GM23248 (cell line): ENCODE measurements at regions not wholly inside any gene's neighbourhood (a gene's known extent, or its start where the extent isn't known, plus 50 kb on each side); places are given as distances from the start of the nearest gene placed in this dataset.

Experiments
- DNase-seq: peaks from one replicate; pipeline ENCODE4 v3.0.0-alpha.2; 2015
- H2AFZ ChIP-seq: fragments of 200-600 bp; sonication (generic); 2 replicates; pipeline ENCODE4 v1.6.1; 2016; ENCODE audit warnings: antibody characterized with exemption
- H3F3A ChIP-seq: fragments of 200-600 bp; sonication (generic); 2 replicates; pipeline ENCODE4 v1.6.1; 2016; ENCODE audit warnings: mild to moderate bottlenecking, antibody characterized with exemption, mixed run types; ENCODE audit not compliant: insufficient read depth
- H3K27ac ChIP-seq: fragments of 200-600 bp; sonication (generic); 2 replicates; pipeline ENCODE4 v1.5.1; 2016; ENCODE audit warnings: mild to moderate bottlenecking
- H3K27me3 ChIP-seq: fragments of 200-600 bp; sonication (generic); replicated peaks from 2 replicates; pipeline ENCODE4 v1.6.1; 2016; ENCODE audit warnings: mild to moderate bottlenecking; ENCODE audit not compliant: insufficient read depth
- H3K36me3 ChIP-seq: fragments of 200-600 bp; sonication (generic); 2 replicates; pipeline ENCODE4 v1.6.1; 2016; ENCODE audit warnings: low read depth, mild to moderate bottlenecking
- H3K4me1 ChIP-seq: fragments of 200-600 bp; sonication (generic); 2 replicates; pipeline ENCODE4 v1.6.1; 2016; ENCODE audit warnings: mild to moderate bottlenecking; ENCODE audit not compliant: insufficient read depth
- H3K4me2 ChIP-seq: fragments of 200-600 bp; sonication (generic); one replicate; pipeline ENCODE4 v1.6.1; 2016; ENCODE audit warnings: mild to moderate bottlenecking; ENCODE audit not compliant: unreplicated experiment
- H3K4me3 ChIP-seq: fragments of 200-600 bp; sonication (generic); 2 replicates; pipeline ENCODE4 v1.5.1; 2016; ENCODE audit warnings: mild to moderate bottlenecking
- H3K79me2 ChIP-seq: fragments of 200-600 bp; sonication (generic); 2 replicates; pipeline ENCODE4 v1.6.1; 2016; ENCODE audit warnings: mild to moderate bottlenecking; ENCODE audit not compliant: insufficient read depth
- H3K9ac ChIP-seq: fragments of 200-600 bp; sonication (generic); 2 replicates; pipeline ENCODE4 v1.6.1; 2016; ENCODE audit warnings: mild to moderate bottlenecking
- H3K9me2 ChIP-seq: fragments of 200-600 bp; sonication (generic); 2 replicates; pipeline ENCODE4 v1.6.1; 2016; ENCODE audit warnings: mixed run types, mild to moderate bottlenecking, moderate library complexity; ENCODE audit not compliant: insufficient read depth
- H3K9me3 ChIP-seq: fragments of 200-600 bp; sonication (generic); one replicate; pipeline ENCODE4 v1.6.1; 2017; ENCODE audit warnings: low read depth
- H4K20me1 ChIP-seq: fragments of 200-600 bp; sonication (generic); 2 replicates; pipeline ENCODE4 v1.6.0; 2016; ENCODE audit not compliant: insufficient read depth
- EZH2 ChIP-seq: fragments of 200-600 bp; sonication (generic); IDR thresholded peaks from 2 replicates; pipeline ENCODE4 v1.6.1; 2018; ENCODE audit warnings: antibody characterized with exemption, mild to moderate bottlenecking; ENCODE audit not compliant: insufficient read depth, poor library complexity, severe bottlenecking
- EZH2phosphoT487 ChIP-seq: fragments of 200-600 bp; sonication (generic); IDR thresholded peaks from 2 replicates; pipeline ENCODE4 v1.6.1; 2018; ENCODE audit warnings: antibody characterized with exemption, moderate library complexity, mild to moderate bottlenecking, low read depth; ENCODE audit not compliant: insufficient read depth
- WGBS, 2 experiments: methylation state at CpG; one replicate each; pipeline ENCODE4 v1.1.6; 2015 to 2017; ENCODE audit warnings: low lambda C conversion rate in 2 of 2, low coverage in 1 of 2; ENCODE audit errors: missing lambda C conversion rate in 2 of 2; 5-methylcytosine and 5-hydroxymethylcytosine counted together
- in situ Hi-C: fragments of 300-500 bp; cut with MboI; formaldehyde crosslinking; loops from 2 replicates; pipeline ENCODE4 v1.15.0; 2020

DNA sequence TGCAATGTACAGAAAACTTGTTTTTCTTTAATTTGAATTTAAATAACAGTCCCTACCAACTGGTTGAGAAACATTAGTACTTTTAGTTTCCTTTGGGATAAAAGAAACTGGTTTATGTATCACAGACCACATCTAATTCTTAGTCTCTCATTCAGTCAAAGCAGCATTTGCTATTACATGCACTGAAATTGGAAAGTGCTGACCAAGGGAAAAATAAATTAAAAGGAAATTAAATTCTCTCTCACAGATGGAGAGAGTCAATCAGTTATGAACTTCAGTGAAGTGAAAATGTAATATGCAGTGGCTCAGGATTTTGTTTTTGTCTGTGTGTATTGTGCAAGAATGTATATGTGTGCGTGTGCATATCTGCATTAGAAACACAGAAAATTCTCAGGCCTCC lies 121.7 kb downstream of the TUSC1 start:
- Histone ChIP-seq H2AFZ (no peak overlapping the region), H3K9me2 (no peaks in the 10 kb centered on the region), H3K27me3 (no peaks in the 10 kb centered on the region), H3K36me3 (no peaks in the 10 kb centered on the region), H3K4me3 (no peak overlapping the region), H3K79me2 (no peaks in the 10 kb centered on the region), H3F3A (no peaks in the 10 kb centered on the region), H3K27ac (no peak overlapping the region), H3K9me3 (no peaks in the 10 kb centered on the region), H3K9ac (no peak overlapping the region), H3K4me1 (no peaks in the 10 kb centered on the region), H4K20me1 (no peaks in the 10 kb centered on the region), H3K4me2 (no peak overlapping the region)
- no peak for TF ChIP-seq EZH2phosphoT487
- TF ChIP-seq EZH2, result no peak
- in situ Hi-C loops, result no loop called here
- 31 to 36% methylated on average over 1 of the region's 1 CpG for WGBS, 2 experiments
- DNase-seq, result no peak

DNA sequence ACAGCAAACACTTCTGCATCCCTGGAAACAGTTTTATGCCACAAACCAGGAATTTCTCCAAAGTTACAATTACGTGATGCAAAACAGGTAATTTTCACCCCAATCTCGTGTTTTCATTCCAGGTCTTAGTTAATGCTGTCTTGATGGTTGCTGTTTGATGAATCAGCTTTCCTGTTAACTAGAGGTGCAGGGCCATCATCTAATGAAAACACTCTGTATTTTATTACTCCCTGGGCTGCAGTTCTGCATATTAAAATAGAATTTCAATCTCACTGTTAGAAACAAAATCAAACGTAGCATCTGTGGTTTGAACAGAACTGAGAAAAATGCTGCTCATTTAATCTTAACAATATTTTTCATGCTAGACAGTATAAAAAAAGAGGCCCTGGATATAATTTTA lies 129.4 kb downstream of the TUSC1 start:
- no peaks in the 10 kb centered on the region for H3K79me2 ChIP-seq
- H3K27ac ChIP-seq, result no peak overlapping the region
- WGBS, 2 experiments, result 4 to 5% methylated on average over 3 of the region's 3 CpGs
- H3K36me3 ChIP-seq, result no peaks in the 10 kb centered on the region
- no peak overlapping the region for H3K4me2 ChIP-seq
- no peaks in the 10 kb centered on the region for H3K27me3 ChIP-seq
- H4K20me1 ChIP-seq, result no peaks in the 10 kb centered on the region
- H2AFZ ChIP-seq, result no peak overlapping the region
- no peaks in the 10 kb centered on the region for H3K9me3 ChIP-seq
- H3K4me3 ChIP-seq, result no peak overlapping the region
- H3F3A ChIP-seq, result no peaks in the 10 kb centered on the region
- in situ Hi-C loops, result no loop called here
- H3K9ac ChIP-seq, result no peak overlapping the region
- DNase-seq, result no peak
- H3K4me1 ChIP-seq, result no peaks in the 10 kb centered on the region
- TF ChIP-seq EZH2 (no peak), EZH2phosphoT487 (no peak)
- H3K9me2 ChIP-seq, result no peaks in the 10 kb centered on the region

DNA sequence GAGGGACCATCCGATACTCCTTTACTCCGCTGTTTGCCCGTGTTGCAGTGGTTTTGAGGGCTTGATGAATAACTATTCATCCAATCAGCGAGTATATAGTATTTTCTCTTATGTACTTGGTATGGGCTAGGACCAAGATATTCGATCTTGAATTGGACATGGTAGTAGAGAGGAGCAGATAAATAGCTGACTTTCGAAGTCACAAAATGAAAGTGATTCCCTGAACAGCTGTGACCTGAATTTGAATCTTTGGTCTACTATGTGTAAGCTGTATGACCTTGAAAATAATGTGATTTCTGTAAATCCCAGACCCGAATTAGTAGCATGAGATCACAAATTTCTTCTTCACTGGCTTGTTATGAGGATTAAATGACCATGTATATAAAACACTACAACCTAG lies 134.4 kb downstream of the TUSC1 start:
- Histone ChIP-seq H4K20me1 (no peaks in the 10 kb centered on the region), H3K4me2 (no peak overlapping the region), H3F3A (no peaks in the 10 kb centered on the region), H3K36me3 (no peaks in the 10 kb centered on the region), H3K4me3 (no peak overlapping the region), H3K9me2 (no peaks in the 10 kb centered on the region), H2AFZ (no peak overlapping the region), H3K9ac (no peak overlapping the region), H3K79me2 (no peaks in the 10 kb centered on the region), H3K27ac (no peak overlapping the region), H3K4me1 (no peaks in the 10 kb centered on the region), H3K9me3 (no peaks in the 10 kb centered on the region), H3K27me3 (no peaks in the 10 kb centered on the region)
- WGBS, 2 experiments, result 36 to 38% methylated on average over 7 of the region's 7 CpGs
- no peak for DNase-seq
- in situ Hi-C loops, result no loop called here
- TF ChIP-seq EZH2phosphoT487 (no peak), EZH2 (no peak)

DNA sequence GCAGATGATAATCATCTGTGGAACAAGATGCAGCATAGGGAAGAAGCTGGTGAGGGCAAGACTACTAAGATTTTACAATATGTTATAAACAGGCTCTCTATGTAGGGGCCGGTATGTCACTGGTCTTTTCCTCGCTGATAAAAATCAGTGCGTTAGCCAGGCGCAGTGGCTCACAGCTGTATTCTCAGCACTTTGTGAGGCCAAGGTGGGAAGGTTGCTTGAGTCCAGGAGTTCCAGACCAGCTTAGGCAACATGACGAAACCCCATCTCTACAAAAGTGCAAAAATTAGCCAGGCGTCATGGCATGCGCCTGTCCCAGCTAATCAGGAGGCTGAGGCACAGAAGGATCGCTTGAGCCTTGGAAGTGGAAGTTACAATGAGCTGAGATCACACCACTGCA lies 135.9 kb downstream of the TUSC1 start:
- Histone ChIP-seq H3K4me1 (no peaks in the 10 kb centered on the region), H3F3A (no peaks in the 10 kb centered on the region), H3K36me3 (no peaks in the 10 kb centered on the region), H3K9me2 (no peaks in the 10 kb centered on the region), H3K4me2 (no peak overlapping the region), H2AFZ (no peak overlapping the region), H3K9ac (no peak overlapping the region), H3K9me3 (no peaks in the 10 kb centered on the region), H3K4me3 (no peak overlapping the region), H3K27ac (no peak overlapping the region), H3K27me3 (no peaks in the 10 kb centered on the region), H4K20me1 (no peaks in the 10 kb centered on the region), H3K79me2 (no peaks in the 10 kb centered on the region)
- DNase-seq, result no peak
- in situ Hi-C loops, result no loop called here
- TF ChIP-seq EZH2, result no peak
- TF ChIP-seq EZH2phosphoT487, result no peak
- 54 to 55% methylated on average over 8 of the region's 8 CpGs for WGBS, 2 experiments

DNA sequence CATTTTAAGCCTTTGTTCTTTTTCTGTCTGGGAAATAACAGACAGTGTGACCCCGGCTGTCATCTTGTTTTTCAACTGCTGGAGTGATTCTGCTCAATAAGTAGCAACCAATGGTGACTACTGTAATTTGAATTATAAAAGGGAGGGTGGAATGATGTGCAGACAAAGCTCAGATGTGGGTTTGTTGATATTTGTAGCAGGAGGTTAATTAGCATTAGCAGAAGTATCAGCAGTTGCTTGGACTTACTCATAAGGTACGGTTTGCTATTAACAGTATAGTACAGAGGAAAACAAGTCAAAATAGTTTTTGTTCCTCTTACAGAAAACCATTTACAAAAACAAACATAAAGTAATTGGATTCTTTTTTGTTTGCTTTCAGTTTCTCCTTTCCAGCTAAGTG lies 140.4 kb downstream of the TUSC1 start:
- Histone ChIP-seq H4K20me1 (no peaks in the 10 kb centered on the region), H3K4me2 (no peak overlapping the region)
- in situ Hi-C loops, result no loop called here

More for the DNA sequence above, 140.4 kb downstream of the TUSC1 start:
- Histone ChIP-seq H3K9me2 (no peaks in the 10 kb centered on the region), H3K27ac (no peak overlapping the region), H3K36me3 (no peaks in the 10 kb centered on the region), H2AFZ (no peak overlapping the region), H3K27me3 (no peaks in the 10 kb centered on the region), H3K9me3 (no peaks in the 10 kb centered on the region), H3K79me2 (no peaks in the 10 kb centered on the region), H3K4me1 (no peaks in the 10 kb centered on the region), H3K9ac (no peak overlapping the region), H3K4me3 (no peak overlapping the region), H3F3A (no peaks in the 10 kb centered on the region)
- TF ChIP-seq EZH2, result no peak
- TF ChIP-seq EZH2phosphoT487, result no peak
- 10 to 15% methylated on average over 2 of the region's 2 CpGs for WGBS, 2 experiments
- no peak for DNase-seq
